HG03439 (cell line): ENCODE measurements at regions not wholly inside any gene's neighbourhood (a gene's known extent, or its start where the extent isn't known, plus 50 kb on each side); places are given as distances from the start of the nearest gene placed in this dataset.
"Not testable (repeated sequence)": the region's sequence is repeated elsewhere in the genome, so short reads cannot be mapped to it uniquely, and the experiment has no call there.

Experiments
- ATAC-seq: cut with Tn5 transposase; IDR thresholded peaks from one replicate; pipeline ENCODE4 v1.9.1; 2021; ENCODE audit warnings: mild to moderate bottlenecking, moderate library complexity; ENCODE audit not compliant: unreplicated experiment

- no peak for ATAC-seq
Measured at GRCh38 chr6:65996096-65996495, 289.1 kb upstream of the EYS start.

DNA sequence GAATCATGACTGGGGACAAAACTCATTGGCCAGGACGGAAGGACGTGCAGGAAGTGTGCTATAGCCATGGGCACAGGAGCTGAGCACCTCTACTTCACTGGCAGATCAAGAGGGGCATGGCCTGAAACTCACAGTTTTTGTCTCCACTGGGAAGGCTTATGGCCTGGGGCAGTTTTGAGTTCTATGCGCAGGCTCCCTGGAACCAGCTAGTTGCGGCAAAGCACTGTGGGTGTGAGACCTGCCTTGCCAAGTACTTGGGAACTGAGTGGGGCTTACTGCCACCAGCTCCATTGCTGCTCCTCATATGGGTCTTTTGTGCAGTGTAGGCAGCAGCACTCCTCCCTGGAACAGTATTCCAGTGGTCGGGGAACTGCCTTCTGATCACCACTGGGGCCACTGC, 282.6 kb upstream of the EYS start:
- ATAC-seq = no peak

DNA sequence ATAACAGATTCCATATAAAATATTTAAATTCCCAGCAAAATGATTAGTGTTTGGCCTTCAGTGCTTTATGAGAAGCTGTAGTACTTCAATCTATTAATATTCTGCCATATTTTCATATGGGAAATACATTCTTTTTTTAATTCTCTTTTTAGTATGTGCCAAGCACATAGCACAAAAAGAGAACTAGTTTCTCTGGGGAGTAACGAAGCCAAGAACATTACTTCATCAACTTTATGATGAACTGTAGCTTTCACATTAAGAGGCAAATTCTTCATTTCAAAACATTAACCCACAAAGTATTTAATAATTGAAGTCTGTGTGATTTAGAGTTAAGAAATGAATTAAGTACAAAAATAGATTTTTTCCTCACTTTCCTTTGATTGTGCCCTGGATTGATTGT, 281.0 kb upstream of the EYS start:
- no peak for ATAC-seq

DNA sequence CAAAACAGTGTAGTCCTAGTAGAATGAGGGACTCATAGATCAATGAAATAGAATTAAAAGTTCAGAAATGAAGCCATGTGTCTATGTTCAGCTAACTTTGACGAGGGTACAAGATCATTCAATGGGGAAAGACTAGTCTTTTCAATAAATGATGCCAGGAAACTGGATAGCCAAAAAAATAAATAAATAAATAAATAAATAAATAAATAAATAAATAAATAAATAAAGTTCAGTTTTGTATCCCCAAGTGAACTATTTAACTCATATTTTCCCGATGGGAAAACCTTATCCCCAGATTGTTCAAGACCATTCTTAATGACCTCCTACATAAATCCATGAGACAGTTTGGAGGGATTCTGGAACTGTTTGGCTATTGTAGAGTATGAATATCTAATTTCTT, 277.1 kb upstream of the EYS start:
- no peak for ATAC-seq

- ATAC-seq = no peak
Measured at GRCh38 chr6:65979120-65979519, 272.1 kb upstream of the EYS start.

GRCh38 chr6:65971252-65971651, 264.2 kb upstream of the EYS start:
- not testable (repeated sequence) for ATAC-seq

DNA sequence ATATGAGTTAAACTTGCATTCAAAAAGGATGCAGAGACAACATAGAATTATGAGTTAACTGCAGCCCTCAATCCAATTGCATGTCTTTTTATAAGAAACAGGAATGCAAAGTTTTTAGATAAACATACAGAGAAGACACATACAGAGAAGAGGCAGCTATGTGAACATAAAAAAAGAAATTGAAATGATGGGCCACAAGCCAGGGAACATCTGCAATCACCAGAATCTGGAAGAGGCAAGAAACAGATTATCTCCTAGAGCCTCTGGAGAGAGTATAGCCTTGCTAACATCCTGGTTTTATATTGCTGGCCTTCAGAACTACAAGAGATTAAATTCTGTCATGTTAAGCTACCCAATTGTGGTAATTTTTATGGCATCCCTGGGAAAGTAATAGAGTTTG, 257.2 kb upstream of the EYS start:
- no peak for ATAC-seq

GRCh38 chr6:65955034-65955433, 248.0 kb upstream of the EYS start:
- no peak for ATAC-seq

DNA sequence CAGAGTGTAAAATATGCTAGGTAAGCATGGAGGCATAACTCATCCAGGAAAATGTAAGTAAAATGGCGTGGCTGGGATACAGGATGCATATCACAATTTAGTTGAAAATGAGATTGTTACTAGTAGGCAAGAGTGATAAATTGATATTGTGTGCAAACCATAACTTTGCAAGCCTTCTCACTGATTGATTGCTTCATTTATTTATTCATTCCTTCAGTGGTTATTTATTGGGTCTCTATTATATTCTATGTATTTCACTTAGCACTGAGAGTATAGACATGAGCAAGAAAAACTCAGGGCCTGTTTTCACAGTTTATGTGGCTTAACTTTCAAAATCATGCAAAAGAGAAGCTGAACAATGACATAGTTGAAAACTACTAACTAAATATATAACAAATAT, 241.0 kb upstream of the EYS start:
- no peak for ATAC-seq

- ATAC-seq = no peak
Measured at GRCh38 chr6:65943548-65943947, 236.5 kb upstream of the EYS start.

GRCh38 chr6:65943051-65943450, 236.0 kb upstream of the EYS start:
- ATAC-seq = no peak

DNA sequence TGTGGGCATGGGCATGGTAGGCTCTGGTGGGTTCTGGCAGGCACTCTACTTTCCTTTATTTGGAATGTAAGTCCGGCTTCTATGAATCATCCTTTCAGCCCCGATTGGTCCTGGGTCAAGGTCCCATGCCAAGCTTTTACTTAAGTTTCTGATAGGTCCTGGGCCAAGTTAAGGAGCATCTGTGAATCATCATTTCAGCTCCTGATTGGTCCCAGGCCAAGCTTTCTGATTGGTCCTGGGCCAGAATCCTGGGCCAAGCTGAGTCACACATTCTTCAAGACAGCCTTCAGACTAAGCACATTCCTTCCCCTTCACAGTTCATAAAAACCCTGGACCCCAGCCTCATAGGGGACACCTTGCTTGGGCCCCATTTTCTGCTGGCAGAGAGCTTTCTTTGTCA, 231.0 kb upstream of the EYS start:
- no peak for ATAC-seq

- ATAC-seq = no peak
Measured at GRCh38 chr6:65935412-65935811, 228.4 kb upstream of the EYS start.

- no peak for ATAC-seq
Measured at GRCh38 chr6:65933390-65933789, 226.4 kb upstream of the EYS start.

GRCh38 chr6:65927141-65927540, 220.1 kb upstream of the EYS start:
- ATAC-seq = no peak

GRCh38 chr6:65924411-65924810, 217.4 kb upstream of the EYS start:
- ATAC-seq = no peak

DNA sequence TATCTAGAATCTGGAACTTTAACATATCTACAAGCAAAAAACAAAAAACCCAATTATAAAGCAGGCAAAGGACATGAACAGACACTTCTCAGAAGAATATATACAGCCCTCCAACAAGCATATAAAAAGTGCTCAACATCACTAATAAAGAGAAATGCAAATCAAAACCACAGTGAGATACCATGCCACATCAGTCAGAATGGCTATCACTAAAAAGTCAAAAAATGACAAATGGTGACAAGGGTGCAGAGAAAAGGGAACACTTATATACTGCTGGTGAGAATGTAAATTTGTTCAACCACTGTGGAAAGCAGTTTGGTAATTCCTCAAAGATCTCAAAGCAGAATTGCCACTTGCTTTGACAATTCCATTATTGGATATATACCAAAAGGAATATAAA, 215.0 kb upstream of the EYS start:
- ATAC-seq = no peak

DNA sequence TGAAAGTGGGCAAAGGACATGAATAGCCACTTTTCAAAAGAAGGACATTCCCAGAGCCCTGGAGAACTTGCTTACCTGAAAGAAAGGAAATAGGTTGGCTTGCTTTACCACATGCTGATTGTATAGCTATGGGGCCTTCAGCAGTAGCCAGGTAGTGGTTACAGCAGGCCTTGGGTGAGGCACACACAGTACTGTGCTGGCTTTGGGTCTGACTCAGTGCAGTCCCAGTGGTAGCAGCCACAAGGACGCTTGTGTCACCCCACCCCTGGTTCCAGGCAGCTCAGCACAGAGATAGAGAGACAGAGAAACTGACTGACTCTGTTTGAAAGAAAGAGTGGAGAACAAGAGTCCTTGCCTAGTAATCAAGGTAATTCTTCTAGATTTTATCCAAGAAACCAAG, 201.0 kb upstream of the EYS start:
- ATAC-seq = no peak

- ATAC-seq = no peak
Measured at GRCh38 chr6:65903992-65904391, 197.0 kb upstream of the EYS start.

DNA sequence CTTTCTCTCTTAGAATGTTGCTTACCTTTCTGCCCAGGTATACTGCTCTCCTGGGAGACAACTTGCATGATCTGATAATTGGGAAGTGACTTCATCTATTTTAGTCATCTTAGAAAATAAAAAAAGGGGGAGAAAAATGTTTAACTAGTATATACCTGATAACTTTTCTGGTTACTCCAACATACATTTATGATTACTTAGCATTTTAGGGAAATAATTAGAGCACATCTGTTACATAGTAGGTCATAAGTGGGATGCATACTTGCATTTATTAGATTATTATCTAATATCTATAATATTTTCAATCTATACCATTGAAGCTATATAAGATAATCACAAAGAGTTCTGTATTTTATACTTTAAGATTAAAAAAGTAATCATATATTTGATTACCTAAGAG, 193.9 kb upstream of the EYS start:
- no peak for ATAC-seq

GRCh38 chr6:65896140-65896539, 189.1 kb upstream of the EYS start:
- no peak for ATAC-seq

GRCh38 chr6:65876668-65877067, 169.6 kb upstream of the EYS start:
- no peak for ATAC-seq

DNA sequence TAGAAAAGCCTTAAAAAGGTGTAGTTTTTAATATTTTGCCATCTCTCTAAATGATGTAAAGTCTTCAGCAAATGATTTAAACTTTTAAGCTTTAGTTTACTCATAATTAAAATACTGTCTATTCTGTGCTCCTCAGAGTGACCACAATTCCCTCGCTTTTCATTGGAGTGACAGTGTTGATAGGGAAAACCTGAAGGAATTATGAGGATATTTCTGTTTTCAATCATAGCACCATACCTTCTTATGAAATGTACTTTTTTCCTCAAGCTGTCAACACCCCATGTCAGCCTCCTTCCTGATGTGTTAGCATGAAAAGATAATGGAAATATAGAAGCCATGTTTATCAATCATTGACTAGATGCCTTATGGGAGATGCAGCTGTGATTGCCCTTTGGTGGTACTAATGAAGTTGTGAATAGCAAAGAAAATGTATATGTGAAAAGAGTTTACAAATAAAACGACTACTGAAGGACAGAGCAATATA, 145.4 kb upstream of the EYS start:
- ATAC-seq = no peak

GRCh38 chr6:65830151-65830550, 123.1 kb upstream of the EYS start:
- ATAC-seq = no peak
